GM23248 (cell line): ENCODE measurements at regions not wholly inside any gene's neighbourhood (a gene's known extent, or its start where the extent isn't known, plus 50 kb on each side); places are given as distances from the start of the nearest gene placed in this dataset.

Source experiments
- DNase-seq: peaks from one replicate; pipeline ENCODE4 v3.0.0-alpha.2; 2015
- H2AFZ ChIP-seq: fragments of 200-600 bp; sonication (generic); 2 replicates; pipeline ENCODE4 v1.6.1; 2016; ENCODE audit warnings: antibody characterized with exemption
- H3F3A ChIP-seq: fragments of 200-600 bp; sonication (generic); 2 replicates; pipeline ENCODE4 v1.6.1; 2016; ENCODE audit warnings: mild to moderate bottlenecking, antibody characterized with exemption, mixed run types; ENCODE audit not compliant: insufficient read depth
- H3K27ac ChIP-seq: fragments of 200-600 bp; sonication (generic); 2 replicates; pipeline ENCODE4 v1.5.1; 2016; ENCODE audit warnings: mild to moderate bottlenecking
- H3K27me3 ChIP-seq: fragments of 200-600 bp; sonication (generic); replicated peaks from 2 replicates; pipeline ENCODE4 v1.6.1; 2016; ENCODE audit warnings: mild to moderate bottlenecking; ENCODE audit not compliant: insufficient read depth
- H3K36me3 ChIP-seq: fragments of 200-600 bp; sonication (generic); 2 replicates; pipeline ENCODE4 v1.6.1; 2016; ENCODE audit warnings: low read depth, mild to moderate bottlenecking
- H3K4me1 ChIP-seq: fragments of 200-600 bp; sonication (generic); 2 replicates; pipeline ENCODE4 v1.6.1; 2016; ENCODE audit warnings: mild to moderate bottlenecking; ENCODE audit not compliant: insufficient read depth
- H3K4me2 ChIP-seq: fragments of 200-600 bp; sonication (generic); one replicate; pipeline ENCODE4 v1.6.1; 2016; ENCODE audit warnings: mild to moderate bottlenecking; ENCODE audit not compliant: unreplicated experiment
- H3K4me3 ChIP-seq: fragments of 200-600 bp; sonication (generic); 2 replicates; pipeline ENCODE4 v1.5.1; 2016; ENCODE audit warnings: mild to moderate bottlenecking
- H3K79me2 ChIP-seq: fragments of 200-600 bp; sonication (generic); 2 replicates; pipeline ENCODE4 v1.6.1; 2016; ENCODE audit warnings: mild to moderate bottlenecking; ENCODE audit not compliant: insufficient read depth
- H3K9ac ChIP-seq: fragments of 200-600 bp; sonication (generic); 2 replicates; pipeline ENCODE4 v1.6.1; 2016; ENCODE audit warnings: mild to moderate bottlenecking
- H3K9me2 ChIP-seq: fragments of 200-600 bp; sonication (generic); 2 replicates; pipeline ENCODE4 v1.6.1; 2016; ENCODE audit warnings: mixed run types, mild to moderate bottlenecking, moderate library complexity; ENCODE audit not compliant: insufficient read depth
- H3K9me3 ChIP-seq: fragments of 200-600 bp; sonication (generic); one replicate; pipeline ENCODE4 v1.6.1; 2017; ENCODE audit warnings: low read depth
- H4K20me1 ChIP-seq: fragments of 200-600 bp; sonication (generic); 2 replicates; pipeline ENCODE4 v1.6.0; 2016; ENCODE audit not compliant: insufficient read depth
- EZH2 ChIP-seq: fragments of 200-600 bp; sonication (generic); IDR thresholded peaks from 2 replicates; pipeline ENCODE4 v1.6.1; 2018; ENCODE audit warnings: antibody characterized with exemption, mild to moderate bottlenecking; ENCODE audit not compliant: insufficient read depth, poor library complexity, severe bottlenecking
- EZH2phosphoT487 ChIP-seq: fragments of 200-600 bp; sonication (generic); IDR thresholded peaks from 2 replicates; pipeline ENCODE4 v1.6.1; 2018; ENCODE audit warnings: antibody characterized with exemption, moderate library complexity, mild to moderate bottlenecking, low read depth; ENCODE audit not compliant: insufficient read depth
- WGBS, 2 experiments: methylation state at CpG; one replicate each; pipeline ENCODE4 v1.1.6; 2015 to 2017; ENCODE audit warnings: low lambda C conversion rate in 2 of 2, low coverage in 1 of 2; ENCODE audit errors: missing lambda C conversion rate in 2 of 2; 5-methylcytosine and 5-hydroxymethylcytosine counted together
- in situ Hi-C: fragments of 300-500 bp; cut with MboI; formaldehyde crosslinking; loops from 2 replicates; pipeline ENCODE4 v1.15.0; 2020

DNA sequence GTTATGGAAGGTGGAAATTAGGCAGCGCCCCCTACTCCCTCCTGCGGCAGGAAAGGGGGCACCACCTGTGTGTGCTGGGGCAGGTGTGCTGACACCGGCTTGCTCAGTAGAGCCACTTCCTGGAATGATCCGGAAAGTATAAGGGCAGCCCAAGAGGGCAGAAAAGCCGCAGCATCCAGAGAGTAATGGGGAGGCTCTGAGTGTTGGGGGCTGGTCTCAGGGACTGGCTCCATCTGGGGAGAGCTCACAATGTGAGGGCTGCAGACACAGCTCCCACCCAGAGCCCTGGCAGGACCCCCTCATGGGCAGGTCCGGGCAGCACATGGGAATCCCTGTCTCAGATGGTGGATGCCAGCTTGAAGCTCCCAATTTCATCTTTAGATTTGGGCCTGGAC is 187.6 kb upstream of the C14orf180 start:
- no peaks in the 10 kb centered on the region for H3K36me3 ChIP-seq
- no peaks in the 10 kb centered on the region for H3K9me2 ChIP-seq
- H3K27me3 ChIP-seq: no peaks in the 10 kb centered on the region
- H3K4me3 ChIP-seq: no peak overlapping the region
- H3K79me2 ChIP-seq: no peaks in the 10 kb centered on the region
- H2AFZ ChIP-seq: no peak overlapping the region
- no peak overlapping the region for H3K27ac ChIP-seq
- TF ChIP-seq EZH2phosphoT487 (no peak), EZH2 (no peak)
- WGBS, 2 experiments: 27 to 31% methylated on average over 6 of the region's 6 CpGs
- H3K9me3 ChIP-seq: no peaks in the 10 kb centered on the region
- DNase-seq: no peak
- in situ Hi-C loops: no loop called here
- H3K4me1 ChIP-seq: no peaks in the 10 kb centered on the region
- no peak overlapping the region for H3K9ac ChIP-seq
- H3F3A ChIP-seq: no peaks in the 10 kb centered on the region
- H4K20me1 ChIP-seq: no peaks in the 10 kb centered on the region
- no peak overlapping the region for H3K4me2 ChIP-seq

- H3K4me1 ChIP-seq: no peaks in the 10 kb centered on the region
- in situ Hi-C loops: no loop called here
- no peak overlapping the region for H3K27ac ChIP-seq
- no peaks in the 10 kb centered on the region for H3K79me2 ChIP-seq
- H4K20me1 ChIP-seq: no peaks in the 10 kb centered on the region
- no peaks in the 10 kb centered on the region for H3K36me3 ChIP-seq
- no peaks in the 10 kb centered on the region for H3F3A ChIP-seq
- H3K4me2 ChIP-seq: no peak overlapping the region
- no peak overlapping the region for H3K4me3 ChIP-seq
- H3K9me2 ChIP-seq: no peaks in the 10 kb centered on the region
- H2AFZ ChIP-seq: no peak overlapping the region
- 36 to 40% methylated on average over 27 of the region's 28 CpGs for WGBS, 2 experiments
- H3K9me3 ChIP-seq: no peaks in the 10 kb centered on the region
- no peak for DNase-seq
- no peak for TF ChIP-seq EZH2
- no peak for TF ChIP-seq EZH2phosphoT487
- H3K9ac ChIP-seq: no peak overlapping the region
- H3K27me3 ChIP-seq: no peaks in the 10 kb centered on the region
These were observed 187.0 kb upstream of the C14orf180 start for GRCh38 chr14:104392396-104393198.

GRCh38 chr14:104393199-104393897 is 186.2 kb upstream of the C14orf180 start:
- Histone ChIP-seq H3K4me1 (no peaks in the 10 kb centered on the region), H3K27me3 (no peaks in the 10 kb centered on the region), H4K20me1 (no peaks in the 10 kb centered on the region), H3K4me2 (no peak overlapping the region), H2AFZ (no peak overlapping the region), H3K27ac (no peak overlapping the region), H3K9me2 (no peaks in the 10 kb centered on the region), H3K36me3 (no peaks in the 10 kb centered on the region), H3K79me2 (no peaks in the 10 kb centered on the region), H3K9me3 (no peaks in the 10 kb centered on the region), H3F3A (no peaks in the 10 kb centered on the region), H3K4me3 (no peak overlapping the region), H3K9ac (no peak overlapping the region)
- DNase-seq: no peak
- TF ChIP-seq EZH2 (no peak), EZH2phosphoT487 (no peak)
- in situ Hi-C loops: no loop called here
- 51 to 54% methylated on average over 18 of the region's 18 CpGs for WGBS, 2 experiments

DNA sequence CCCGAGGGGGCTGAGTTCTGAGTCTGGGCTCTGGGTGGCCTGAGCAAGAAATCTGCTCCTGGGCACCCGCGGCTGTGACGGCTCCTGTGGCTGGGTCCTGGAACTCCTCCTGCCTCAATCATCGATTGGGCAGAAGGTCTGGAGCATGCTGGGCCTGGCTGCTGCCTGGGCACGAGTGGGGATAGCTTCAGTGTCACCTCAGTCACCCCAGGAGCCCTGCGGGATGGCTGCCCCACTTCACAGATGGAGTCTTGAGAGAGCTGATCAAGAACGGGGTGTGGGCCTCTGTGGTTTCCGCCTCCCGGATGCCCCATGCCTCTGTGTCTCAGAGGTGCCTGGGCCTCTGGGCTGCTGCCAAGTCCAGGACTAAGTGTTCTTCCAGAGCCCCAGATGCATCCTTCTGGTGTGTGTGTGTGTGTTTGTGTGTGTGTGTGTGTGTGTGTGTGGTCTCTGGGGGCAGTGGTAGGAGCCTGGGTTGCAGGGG is 185.6 kb upstream of the C14orf180 start:
- Histone ChIP-seq H3K4me1 (no peaks in the 10 kb centered on the region), H3K4me2 (no peak overlapping the region), H3K27me3 (no peaks in the 10 kb centered on the region), H3K36me3 (no peaks in the 10 kb centered on the region), H3K9me2 (no peaks in the 10 kb centered on the region), H2AFZ (no peak overlapping the region), H3K9me3 (no peaks in the 10 kb centered on the region), H4K20me1 (no peaks in the 10 kb centered on the region), H3K9ac (no peak overlapping the region), H3K4me3 (no peak overlapping the region), H3F3A (no peaks in the 10 kb centered on the region), H3K79me2 (no peaks in the 10 kb centered on the region), H3K27ac (no peak overlapping the region)
- in situ Hi-C loops: no loop called here
- 47 to 48% methylated on average over 10 of the region's 10 CpGs for WGBS, 2 experiments
- DNase-seq: no peak
- TF ChIP-seq EZH2phosphoT487 (no peak), EZH2 (no peak)
